Panc1 (cell line): ENCODE measurements at regions not wholly inside any gene's neighbourhood (a gene's known extent, or its start where the extent isn't known, plus 50 kb on each side); places are given as distances from the start of the nearest gene placed in this dataset.

ENCODE experiments used
- ATAC-seq: fragments of 200-7000 bp; cut with Tn5 transposase; 2 replicates; pipeline ENCODE4 v1.9.1; 2020; ENCODE audit warnings: mild to moderate bottlenecking, moderate library complexity
- BruUV-seq: library from RNA; stranded (reverse); fragments of 400-500 nt; replicated peaks from 2 replicates; lab custom pipeline; 2021; lab: Mats Ljungman, UMichigan
- CTCF ChIA-PET: fragments of 300-600 bp; sonication (Branson Sonifier 250); formaldehyde crosslinking; loops from one replicate; lab custom pipeline; 2022; ENCODE audit warnings: antibody characterized with exemption; lab: Charles Lee
- POLR2A ChIA-PET: fragments of 300-600 bp; sonication (Branson Sonifier 250); formaldehyde crosslinking; loops from one replicate; lab custom pipeline; 2022; ENCODE audit warnings: antibody characterized with exemption; lab: Charles Lee
- DNase-seq: peaks from one replicate; pipeline ENCODE4 v3.0.0-alpha.2; 2010; ENCODE audit warnings: low read depth, low spot score
- H3K27ac ChIP-seq: 2 replicates; pipeline ENCODE4 v1.5.1; 2011; ENCODE audit warnings: mild to moderate bottlenecking, low read length, inconsistent platforms
- H3K27me3 ChIP-seq: fragments of 200-500 bp; sonication (Bioruptor generic); 2 replicates; pipeline ENCODE4 v1.6.0; 2014; ENCODE audit warnings: low read length, inconsistent platforms; ENCODE audit not compliant: control insufficient read depth, insufficient read depth
- H3K36me3 ChIP-seq: fragments of 200-500 bp; sonication (Bioruptor generic); 2 replicates; pipeline ENCODE4 v1.5.1; 2014; ENCODE audit warnings: inconsistent platforms, mild to moderate bottlenecking, low read length, moderate library complexity; ENCODE audit not compliant: control insufficient read depth, insufficient read depth
- H3K4me1 ChIP-seq: 2 replicates; pipeline ENCODE4 v1.5.1; 2011; ENCODE audit warnings: inconsistent platforms, mild to moderate bottlenecking, low read length, moderate library complexity; ENCODE audit not compliant: control insufficient read depth, insufficient read depth
- H3K4me3 ChIP-seq, 2 experiments: 2 replicates each; pipeline ENCODE4 v1.5.1; 2011 to 2012; ENCODE audit warnings: low read depth in 2 of 2, low read length in 2 of 2, mild to moderate bottlenecking in 2 of 2, inconsistent platforms in 1 of 2, moderate library complexity in 1 of 2
- H3K9me3 ChIP-seq: fragments of 200-500 bp; sonication (Bioruptor generic); 2 replicates; pipeline ENCODE4 v1.5.1; 2014; ENCODE audit warnings: low read depth, mild to moderate bottlenecking, inconsistent platforms, low read length, moderate library complexity; ENCODE audit not compliant: control insufficient read depth, insufficient read depth
- CTCF ChIP-seq: fragments of 450-650 bp; IDR thresholded peaks from 2 replicates; pipeline ENCODE4 v1.5.1; 2017; ENCODE audit warnings: mild to moderate bottlenecking
- POLR2AphosphoS5 ChIP-seq: IDR thresholded peaks from 2 replicates; pipeline ENCODE4 v1.6.1; 2012; ENCODE audit warnings: mild to moderate bottlenecking, low read depth, low read length, moderate library complexity
- REST ChIP-seq, 2 experiments: IDR thresholded peaks; 2 replicates each; pipeline ENCODE4 v1.6.1; 2011 to 2012; ENCODE audit warnings: low read depth in 2 of 2, control low read depth in 1 of 2, low read length in 1 of 2, mild to moderate bottlenecking in 1 of 2, moderate library complexity in 1 of 2; ENCODE audit not compliant: insufficient read depth in 1 of 2
- SIN3A ChIP-seq: IDR thresholded peaks from 2 replicates; pipeline ENCODE4 v1.6.1; 2012; ENCODE audit warnings: low read depth, mild to moderate bottlenecking, low read length, moderate library complexity, borderline replicate concordance; ENCODE audit not compliant: insufficient read depth
- TCF7L2 ChIP-seq: IDR thresholded peaks from 2 replicates; pipeline ENCODE4 v1.6.1; 2011; ENCODE audit warnings: mild to moderate bottlenecking, low read depth, low read length, inconsistent platforms
- in situ Hi-C: cut with HindIII; loops from 2 replicates; pipeline ENCODE4 v1.10.0; 2016; ENCODE audit warnings: low sequenced_read_pairs, low pct_unique_long_range_greater_than_20kb
- intact Hi-C: fragments of 100-400 bp; cut with micrococcal nuclease; formaldehyde crosslinking; loops from one replicate; pipeline ENCODE4 v1.10.0; 2022; ENCODE audit not compliant: unreplicated experiment

GRCh38 chrX:40484408-40485091 is 96.2 kb upstream of the ATP6AP2 start:
- no TSS peak for BruUV-seq
- Histone ChIP-seq H3K27ac (no peak overlapping the region), H3K9me3 (no peaks in the 10 kb centered on the region), H3K4me3 (no peak overlapping the region), H3K36me3 (no peaks in the 10 kb centered on the region), H3K4me1 (no peaks in the 10 kb centered on the region), H3K27me3 (no peaks in the 10 kb centered on the region)
- POLR2A ChIA-PET = no interaction called here
- in situ Hi-C loops (no loop called here), intact Hi-C loops (no loop called here)
- DNase-seq (no peak), ATAC-seq (no peak)
- CTCF ChIA-PET = interaction anchor here (0.7 kb wide), 1 partner anchor 307 kb away, joined by 3 read pairs; no protein-coding TSS in a partner anchor
- TF ChIP-seq TCF7L2 (no peak), REST (IDR thresholded peaks at IDR 0.05; ENCODE audit: insufficient read depth in 1 of 2, low read depth in 2 of 2, low read length in 1 of 2) (no peak)

GRCh38 chrX:40483502-40483901 is 97.3 kb upstream of the ATP6AP2 start:
- H3K27me3 ChIP-seq = no peaks in the 10 kb centered on the region
- no peak overlapping the region for H3K27ac ChIP-seq
- DNase-seq (no peak), ATAC-seq (no peak)
- H3K36me3 ChIP-seq = no peaks in the 10 kb centered on the region
- ChIA-PET CTCF (no interaction called here), POLR2A (no interaction called here)
- no peaks in the 10 kb centered on the region for H3K4me1 ChIP-seq
- no peak overlapping the region for H3K4me3 ChIP-seq
- H3K9me3 ChIP-seq = no peaks in the 10 kb centered on the region
- TF ChIP-seq REST (IDR thresholded peaks at IDR 0.05; ENCODE audit: insufficient read depth in 1 of 2, low read depth in 2 of 2, low read length in 1 of 2) = no peak
- TF ChIP-seq POLR2AphosphoS5 = no peak
- no peak for TF ChIP-seq SIN3A
- no peak for TF ChIP-seq CTCF
- no peak for TF ChIP-seq TCF7L2
- intact Hi-C loops (no loop called here), in situ Hi-C loops (no loop called here)
- BruUV-seq = no TSS peak
